Kidney (tissue), 13 donors: ENCODE measurements at regions not wholly inside any gene's neighbourhood (a gene's known extent, or its start where the extent isn't known, plus 50 kb on each side); places are given as distances from the start of the nearest gene placed in this dataset.

ENCODE experiments used
- DNase-seq, 5 donors: peaks; one replicate each; pipeline ENCODE4 v3.0.0-alpha.2; 2013 to 2020
- FAIRE-seq: peaks from 2 replicates; lab custom pipeline; 2012; peaks lifted over from hg19 to GRCh38; lab: Jason Lieb, UNC
- H3K27ac ChIP-seq, 2 donors: one replicate each; pipeline ENCODE4 v1.7.0; 2013; ENCODE audit warnings: low read depth in 2 of 2, low read length in 2 of 2, inconsistent platforms in 1 of 2
- H3K27me3 ChIP-seq: one replicate; pipeline ENCODE4 v1.7.1; 2013; ENCODE audit warnings: low read length, inconsistent platforms; ENCODE audit not compliant: control insufficient read depth, insufficient read depth
- H3K36me3 ChIP-seq, 3 donors: one replicate each; pipeline versions ENCODE4 v1.7.0 to v1.7.1; 2013; ENCODE audit warnings: low read length in 3 of 3, control low read depth in 1 of 3, inconsistent platforms in 1 of 3; ENCODE audit not compliant: insufficient read depth in 3 of 3, control insufficient read depth in 2 of 3
- H3K4me1 ChIP-seq, 3 donors: one replicate each; pipeline versions ENCODE4 v1.7.0 to v1.7.1; 2013; ENCODE audit warnings: low read length in 3 of 3, inconsistent platforms in 1 of 3, low read depth in 1 of 3; ENCODE audit not compliant: control insufficient read depth in 2 of 3, insufficient read depth in 2 of 3
- H3K4me3 ChIP-seq, 3 donors: one replicate each; pipeline versions ENCODE4 v1.7.0 to v1.8.1; 2013; ENCODE audit warnings: low read length in 3 of 3, control low read depth in 1 of 3, inconsistent platforms in 1 of 3
- H3K9ac ChIP-seq, 3 donors: one replicate each; pipeline versions ENCODE4 v1.7.0 to v1.7.1; 2013; ENCODE audit warnings: low read length in 3 of 3, control low read depth in 1 of 3, inconsistent platforms in 1 of 3
- H3K9me3 ChIP-seq, 3 donors: one replicate each; pipeline versions ENCODE4 v1.7.0 to v1.7.1; 2013; ENCODE audit warnings: low read length in 3 of 3, control low read depth in 1 of 3, inconsistent platforms in 1 of 3; ENCODE audit not compliant: control insufficient read depth in 2 of 3, insufficient read depth in 1 of 3
- CTCF ChIP-seq: IDR thresholded peaks from 3 replicates; pipeline ENCODE4 v1.5.1; 2012; ENCODE audit warnings: mild to moderate bottlenecking, moderate library complexity, borderline replicate concordance; ENCODE audit not compliant: insufficient read depth; ENCODE audit errors: extremely low read depth
- intact Hi-C: fragments of 100-400 bp; cut with DNase I; formaldehyde crosslinking; loops from one replicate; pipeline ENCODE4 v1.11.1; 2022
- donor health status: control.
- donor health status: control.
- donor health status: control.
- donor health status: control.
- donor health status: control.
- donor health status: DM: yes; HTN: yes; CAD: no.
- donor health status: Normal renal cell carcinoma (clear cell type).

- no peak for FAIRE-seq
Measured at GRCh38 chr7:97461596-97461995, 270.3 kb upstream of the TAC1 start.

DNA sequence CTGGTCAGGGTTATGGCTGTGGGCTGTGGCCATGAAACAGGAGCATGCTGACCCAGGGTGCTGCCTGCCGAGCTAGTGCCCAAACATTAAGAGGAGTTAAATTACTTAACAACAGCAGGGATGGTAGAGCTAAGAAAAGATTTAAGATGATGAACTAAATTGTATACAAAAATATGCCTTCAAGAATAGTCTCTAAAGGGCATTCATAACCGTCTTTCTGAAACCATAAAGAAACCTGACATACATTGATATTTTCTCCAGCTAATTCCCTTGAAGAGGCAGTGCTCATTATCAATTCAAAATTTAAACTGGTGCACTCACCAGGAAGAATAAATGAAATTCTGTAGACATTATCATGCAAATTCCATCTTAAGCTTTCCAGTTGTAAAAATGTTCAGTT is 265.8 kb upstream of the TAC1 start:
- Histone ChIP-seq H3K9me3 (peaks cover 0 to 8% (median 0%) of the 10 kb centered on the region in 3 donors), H3K9ac (no peak overlapping the region), H3K4me3 (no peak overlapping the region), H3K27me3 (no peaks in the 10 kb centered on the region), H3K36me3 (no peaks in the 10 kb centered on the region), H3K27ac (no peak overlapping the region), H3K4me1 (no peaks in the 10 kb centered on the region)
- no peak for TF ChIP-seq CTCF
- intact Hi-C loops: no loop called here
- no peak for FAIRE-seq
- DNase-seq: peak in 3 of 5 donors; percentile 16 to 50 (median 36)

More at GRCh38 chr7:97461596-97461995, 270.3 kb upstream of the TAC1 start:
- no peaks in the 10 kb centered on the region for H3K36me3 ChIP-seq
- no peaks in the 10 kb centered on the region for H3K27me3 ChIP-seq
- H3K9ac ChIP-seq: no peak overlapping the region
- no peak for TF ChIP-seq CTCF
- no peak for DNase-seq
- H3K4me3 ChIP-seq: no peak overlapping the region
- H3K4me1 ChIP-seq: no peaks in the 10 kb centered on the region
- H3K9me3 ChIP-seq: peaks cover 0 to 8% (median 0%) of the 10 kb centered on the region in 3 donors
- no peak overlapping the region for H3K27ac ChIP-seq
- intact Hi-C loops: no loop called here

- Histone ChIP-seq H3K27me3 (no peaks in the 10 kb centered on the region), H3K4me3 (no peak overlapping the region), H3K9me3 (peaks cover 0 to under 1% (median 0%) of the 10 kb centered on the region in 3 donors), H3K27ac (no peak overlapping the region), H3K9ac (no peak overlapping the region), H3K4me1 (no peaks in the 10 kb centered on the region), H3K36me3 (no peaks in the 10 kb centered on the region)
- FAIRE-seq (no peak), DNase-seq (peak in 2 of 5 donors; percentile 44 to 61)
- no peak for TF ChIP-seq CTCF
- intact Hi-C loops: no loop called here
Measured at GRCh38 chr7:97466999-97467740, 264.7 kb upstream of the TAC1 start.
